ENCODE measurements at regions not wholly inside any gene's neighbourhood (a gene's known extent, or its start where the extent isn't known, plus 50 kb on each side); places are given as distances from the start of the nearest gene placed in this dataset.

GRCh38 chr17:22460461-22461063 is 768.2 kb downstream of the KCNJ18 start:
- TF ChIP-seq CTCF (IDR thresholded peaks at IDR 0.05) (no peak), POLR2AphosphoS5 (IDR thresholded peaks at IDR 0.05) (no peak), POLR2A (IDR thresholded peaks at IDR 0.05) (no peak)
